Forelimb muscle (tissue), 1 donor: ENCODE measurements at regions not wholly inside any gene's neighbourhood (a gene's known extent, or its start where the extent isn't known, plus 50 kb on each side); places are given as distances from the start of the nearest gene placed in this dataset.
"Not testable (repeated sequence)": the region's sequence is repeated elsewhere in the genome, so short reads cannot be mapped to it uniquely, and the experiment has no call there.

Source experiments
- DNase-seq: peaks from one replicate; pipeline ENCODE4 v3.0.0-alpha.2; 2013; ENCODE audit warnings: low read depth

DNA sequence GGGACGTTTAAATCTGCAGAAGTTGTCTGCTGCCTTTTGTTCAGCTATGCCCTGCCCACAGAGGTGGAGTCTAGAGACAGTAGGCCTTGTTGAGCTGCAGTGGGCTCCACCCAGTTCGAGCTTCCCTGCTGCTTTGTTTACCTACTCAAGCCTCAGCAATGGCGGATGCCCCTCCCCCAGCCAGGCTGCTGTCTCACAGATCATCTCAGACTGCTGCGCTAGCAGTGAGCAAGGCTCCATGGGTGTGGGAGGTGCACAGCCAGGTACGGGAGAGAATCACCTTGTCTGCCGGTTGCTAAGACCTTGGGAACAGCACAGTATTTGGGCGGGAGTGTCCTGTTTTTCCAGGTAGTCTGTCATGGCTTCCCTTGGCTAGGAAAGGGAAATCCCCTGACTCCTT, 114.3 kb upstream of the PALM2AKAP2 start:
- DNase-seq: not testable (repeated sequence)

DNA sequence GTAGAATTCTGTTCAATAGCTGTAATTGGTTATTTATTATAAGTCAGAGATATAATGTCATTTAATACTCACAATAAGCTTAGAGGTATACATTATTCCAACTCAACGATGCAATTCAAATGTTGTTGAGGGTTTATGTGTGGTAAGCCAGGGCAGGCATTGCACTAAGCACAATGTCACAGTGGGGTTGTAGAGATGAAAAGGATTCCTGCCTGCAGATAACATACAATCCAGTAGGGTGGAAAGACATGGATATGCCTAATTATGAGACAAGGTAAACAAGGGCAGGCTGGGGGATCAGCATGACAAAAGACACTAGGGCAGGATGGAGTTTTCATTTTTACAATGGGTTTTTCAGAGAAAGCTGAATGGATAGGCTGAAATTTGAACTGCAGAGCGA, 98.7 kb upstream of the PALM2AKAP2 start:
- no peak for DNase-seq

DNA sequence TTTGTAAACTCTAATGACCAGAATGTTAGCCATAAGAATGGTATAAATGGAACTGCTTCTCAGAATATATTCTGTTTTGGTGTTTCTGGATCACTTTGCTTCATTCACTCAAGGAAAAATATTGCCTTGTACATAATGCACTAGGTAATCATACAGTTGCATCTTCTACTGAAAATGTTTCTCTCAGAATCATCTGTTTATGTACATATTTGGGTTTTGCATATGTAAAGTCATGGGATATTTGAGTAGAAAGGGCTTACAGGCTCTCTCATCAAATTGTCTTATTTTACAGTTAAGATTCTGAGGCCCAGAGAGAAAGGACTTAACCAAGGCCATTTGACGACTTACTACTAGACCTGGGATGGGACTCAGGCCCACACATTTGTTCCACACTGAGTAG, 97.8 kb upstream of the PALM2AKAP2 start:
- no peak for DNase-seq

DNA sequence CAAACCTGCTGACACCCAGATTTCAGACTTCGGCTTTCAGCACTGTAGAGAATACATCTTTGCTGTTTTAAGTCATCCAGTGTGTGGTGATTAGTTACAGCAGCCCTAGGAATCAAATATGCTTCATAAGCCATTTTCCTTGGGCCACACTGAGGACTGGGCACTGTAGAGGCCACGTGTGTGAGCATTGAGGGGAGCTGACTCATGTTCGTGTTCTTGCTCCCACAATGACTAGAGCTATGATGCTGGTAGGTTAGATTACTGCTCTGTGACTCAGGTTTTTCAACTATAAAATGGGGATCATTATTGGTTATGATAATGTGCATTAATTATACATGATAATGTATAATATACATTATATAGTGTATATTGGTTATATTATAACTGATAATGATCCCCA, 96.5 kb upstream of the PALM2AKAP2 start:
- no peak for DNase-seq

DNA sequence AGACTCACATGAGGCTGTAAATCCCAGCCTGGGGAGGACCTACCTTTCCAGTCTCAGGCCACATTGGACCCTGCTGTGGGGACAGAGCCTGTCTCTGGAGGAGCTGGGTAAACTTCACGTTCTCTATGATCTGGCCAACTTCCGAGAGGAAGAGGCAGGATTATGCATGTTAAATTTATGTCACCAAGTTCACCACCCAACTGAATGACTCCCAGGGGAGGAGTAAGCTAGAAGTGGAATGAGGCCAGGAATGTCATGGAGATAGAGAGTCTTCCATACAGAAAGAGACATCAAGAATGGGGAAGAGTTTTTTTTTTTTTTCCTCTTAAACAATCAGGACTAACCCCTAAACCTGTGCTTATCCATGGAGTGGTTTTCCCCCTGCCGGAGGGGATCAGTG, 90.3 kb upstream of the PALM2AKAP2 start:
- DNase-seq: no peak

DNA sequence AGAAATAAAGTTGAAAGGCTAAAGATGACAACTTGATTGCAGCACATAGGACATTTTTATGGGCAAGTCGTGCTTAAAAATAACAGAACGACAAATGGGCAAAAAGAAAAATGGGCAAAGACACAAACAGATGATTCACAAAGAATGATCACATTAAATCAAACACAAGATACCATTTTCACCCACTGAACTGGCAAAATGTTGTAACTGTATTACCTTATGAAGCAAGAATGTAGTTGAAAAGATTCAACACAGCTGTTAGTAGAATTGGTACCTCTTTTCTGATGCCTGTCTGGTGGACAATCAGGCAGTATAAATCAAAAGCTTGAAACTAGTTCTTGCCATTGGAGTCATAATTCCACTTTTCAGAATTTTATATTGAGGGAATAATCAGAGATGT, 81.0 kb upstream of the PALM2AKAP2 start:
- no peak for DNase-seq

DNA sequence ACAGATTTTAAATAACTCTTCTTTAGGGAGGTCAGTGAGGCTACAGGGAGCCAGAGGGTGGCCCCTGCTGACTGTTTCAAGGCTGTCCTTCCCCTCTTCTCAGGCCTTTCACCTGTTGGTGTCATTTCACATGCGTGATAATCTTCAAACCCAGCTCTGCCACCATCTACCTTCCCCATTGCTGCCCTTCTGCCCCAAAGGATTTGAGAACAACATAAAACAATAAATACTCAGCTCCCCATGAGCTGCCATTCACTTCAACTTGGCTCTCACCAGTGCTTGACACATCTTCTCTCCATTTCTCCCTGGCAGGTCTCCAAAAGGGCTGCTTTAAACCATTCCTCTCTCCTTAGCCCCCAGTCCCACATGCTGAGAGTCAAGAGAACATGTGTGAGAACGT, 75.5 kb upstream of the PALM2AKAP2 start:
- DNase-seq: no peak

DNA sequence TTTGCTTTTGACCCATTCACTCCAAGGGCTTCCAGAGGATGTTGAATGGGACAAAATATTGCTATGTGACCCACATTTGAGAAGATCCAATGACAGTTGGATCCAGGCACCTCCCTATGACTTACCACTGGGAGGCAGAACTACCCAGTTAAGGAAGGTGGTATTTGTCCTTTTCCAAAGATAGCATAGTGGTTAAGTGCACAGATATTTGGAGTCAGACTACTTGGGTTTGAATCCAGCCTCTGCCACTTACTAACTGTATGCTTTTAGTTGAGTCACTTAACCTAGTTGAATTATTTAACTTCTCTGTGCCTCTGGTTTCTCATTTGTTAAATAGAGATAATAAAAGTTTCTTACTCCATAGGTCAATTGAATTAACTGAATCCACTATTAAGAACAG, 74.5 kb upstream of the PALM2AKAP2 start:
- DNase-seq: no peak

DNA sequence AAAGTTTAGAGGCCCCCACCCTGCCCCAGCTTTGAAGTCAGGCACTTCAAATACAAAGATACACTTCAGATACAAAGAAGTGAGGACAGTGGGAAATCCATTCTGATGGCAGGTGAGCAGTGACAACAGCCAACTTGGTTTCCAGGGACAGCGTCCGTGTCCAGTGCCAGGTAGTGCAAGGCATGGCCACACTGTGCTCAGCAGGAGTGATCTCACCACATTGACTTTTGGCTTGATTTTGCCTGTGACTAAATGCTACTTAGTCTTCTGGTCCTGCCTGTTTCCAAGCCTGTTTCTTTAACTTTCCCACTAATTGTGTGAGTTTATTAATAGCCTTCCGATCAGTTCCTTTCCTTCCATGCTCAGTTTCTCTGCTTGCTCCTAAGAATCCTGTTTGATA, 72.6 kb upstream of the PALM2AKAP2 start:
- no peak for DNase-seq

DNA sequence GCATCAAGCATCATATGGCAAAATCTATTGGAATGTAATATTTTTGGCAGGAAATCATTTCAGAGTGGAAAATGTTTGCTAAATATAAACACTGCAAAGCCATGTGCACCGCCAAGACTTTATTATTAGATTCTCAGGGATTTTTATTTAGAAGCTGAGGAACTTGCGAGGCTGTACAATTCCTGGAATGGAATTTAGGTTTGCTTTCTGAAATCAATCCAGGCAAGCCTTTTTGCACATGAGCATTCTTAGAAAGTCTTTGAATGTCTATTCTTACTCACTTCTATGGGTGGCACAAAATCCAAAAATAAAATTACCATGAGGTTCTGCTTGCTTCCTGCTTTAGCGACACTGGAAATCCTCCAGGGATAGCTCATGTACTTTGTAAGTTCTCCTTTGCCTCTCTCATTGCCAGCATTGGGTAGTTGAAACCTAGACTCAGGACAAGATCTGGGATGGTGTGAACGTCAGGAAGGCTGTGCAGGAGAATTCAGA, 71.5 kb upstream of the PALM2AKAP2 start:
- DNase-seq: peak; percentile 35

DNA sequence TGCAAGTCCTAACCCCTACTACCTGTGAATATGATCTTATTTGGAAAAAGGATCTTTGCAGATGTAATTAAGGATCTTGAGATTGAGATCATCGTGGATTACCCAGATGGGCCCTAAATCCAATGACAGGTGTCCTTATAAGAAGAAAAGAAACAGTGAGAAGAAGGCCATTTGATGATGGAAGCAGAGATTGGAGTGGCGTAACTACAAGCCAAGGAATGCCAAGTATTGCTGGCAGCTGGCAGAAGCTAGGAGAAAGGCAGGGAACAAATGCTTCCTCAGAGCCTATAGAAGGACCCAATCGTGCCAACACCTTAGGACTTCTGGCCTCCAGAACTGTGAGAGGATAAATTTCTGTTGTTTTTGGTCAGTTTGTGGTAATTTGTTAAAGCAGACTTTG, 70.1 kb upstream of the PALM2AKAP2 start:
- no peak for DNase-seq

DNA sequence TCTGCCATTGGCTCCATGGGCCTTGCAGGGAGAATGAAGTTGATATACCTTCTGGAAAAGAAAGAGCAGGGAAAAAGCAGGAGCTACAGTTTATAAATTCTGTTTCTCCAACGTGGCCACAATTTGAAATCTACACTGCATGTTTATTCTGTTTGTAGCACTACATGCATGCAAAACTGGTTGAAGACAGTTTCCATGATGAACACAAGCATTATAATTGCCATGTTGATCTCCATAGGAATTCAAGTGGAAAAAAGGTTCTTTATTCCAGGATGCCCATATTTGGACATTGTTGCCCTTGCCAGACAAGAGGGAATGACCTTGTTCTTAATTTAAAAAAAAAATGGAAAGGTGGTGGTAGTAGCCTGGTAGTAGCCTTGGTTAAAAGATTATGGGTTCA, 69.2 kb upstream of the PALM2AKAP2 start:
- no peak for DNase-seq

DNA sequence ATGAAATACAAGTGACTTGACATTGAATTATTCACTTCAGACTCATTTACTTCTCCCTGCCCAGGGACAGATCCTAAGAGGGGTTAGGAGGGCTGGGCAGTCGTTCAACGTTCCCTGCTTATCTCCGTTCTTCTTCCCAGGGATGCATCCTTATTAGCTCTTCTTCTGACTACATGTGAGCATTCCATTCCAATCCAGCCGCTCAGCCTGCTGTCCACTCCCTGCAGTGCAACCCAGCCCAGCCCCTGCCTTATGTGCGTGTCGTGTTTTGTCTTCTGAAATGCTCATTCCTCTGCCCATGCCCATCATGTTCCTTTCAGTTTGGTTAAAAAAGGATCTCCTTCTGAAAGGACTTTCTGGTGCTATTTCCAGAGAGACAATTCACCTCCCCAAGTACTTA, 64.7 kb upstream of the PALM2AKAP2 start:
- DNase-seq: no peak

DNA sequence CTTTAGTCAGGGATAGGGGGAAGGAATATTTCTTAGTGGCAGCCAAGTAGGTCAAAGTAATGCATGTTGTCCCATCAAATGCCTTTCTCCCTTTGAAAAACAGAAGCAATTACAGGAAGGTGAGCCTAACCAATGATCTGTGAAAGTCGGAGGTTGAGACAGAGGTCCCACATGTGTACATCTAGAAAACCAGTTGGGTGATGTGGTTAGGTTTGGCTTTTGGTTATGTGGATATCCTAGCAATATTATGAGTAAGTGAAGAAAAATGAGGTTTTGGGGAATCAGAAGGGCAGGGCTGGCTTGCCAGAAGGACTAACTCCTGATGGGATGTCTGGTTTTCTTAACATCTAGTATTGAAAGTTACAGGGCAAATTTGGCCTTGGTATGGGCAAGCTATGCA, 63.4 kb upstream of the PALM2AKAP2 start:
- DNase-seq: no peak

DNA sequence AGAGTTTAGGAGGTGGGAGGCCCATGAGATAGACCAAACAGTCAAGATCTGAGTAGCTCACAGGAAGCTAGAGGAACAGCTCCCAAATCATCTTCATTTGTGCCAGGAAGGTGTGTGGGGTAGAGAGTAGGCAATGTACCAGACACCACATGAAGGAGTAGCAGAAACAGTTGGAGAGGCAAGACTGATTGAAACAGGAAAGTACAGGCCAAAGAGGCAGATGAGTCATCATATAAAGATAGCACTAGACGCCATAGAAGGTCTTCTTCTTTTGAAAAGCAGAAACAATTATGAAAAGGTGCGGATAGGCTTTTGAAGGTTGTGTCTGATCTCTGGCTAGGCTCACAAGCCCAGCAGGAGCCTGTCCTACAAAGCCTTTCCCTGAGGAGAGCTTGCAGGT, 62.7 kb upstream of the PALM2AKAP2 start:
- no peak for DNase-seq

DNA sequence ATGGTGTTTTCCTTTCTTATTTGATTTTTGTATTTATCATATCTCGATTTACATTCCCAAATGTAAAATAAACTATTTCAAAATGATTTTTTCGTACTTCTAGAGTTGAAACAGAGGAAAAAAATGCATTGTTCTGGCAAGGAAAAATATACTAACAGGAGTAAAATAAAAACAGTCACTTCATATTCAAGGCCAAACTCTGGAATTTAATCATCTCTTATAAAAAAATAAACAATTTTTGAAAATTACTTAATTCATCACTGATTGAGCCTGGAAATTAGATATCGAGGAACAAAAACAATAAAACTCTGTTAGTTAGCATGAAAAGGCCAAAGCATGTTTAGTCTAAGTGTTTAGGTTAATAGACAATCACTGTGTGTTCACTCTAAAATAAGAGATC, 61.1 kb upstream of the PALM2AKAP2 start:
- DNase-seq: no peak

DNA sequence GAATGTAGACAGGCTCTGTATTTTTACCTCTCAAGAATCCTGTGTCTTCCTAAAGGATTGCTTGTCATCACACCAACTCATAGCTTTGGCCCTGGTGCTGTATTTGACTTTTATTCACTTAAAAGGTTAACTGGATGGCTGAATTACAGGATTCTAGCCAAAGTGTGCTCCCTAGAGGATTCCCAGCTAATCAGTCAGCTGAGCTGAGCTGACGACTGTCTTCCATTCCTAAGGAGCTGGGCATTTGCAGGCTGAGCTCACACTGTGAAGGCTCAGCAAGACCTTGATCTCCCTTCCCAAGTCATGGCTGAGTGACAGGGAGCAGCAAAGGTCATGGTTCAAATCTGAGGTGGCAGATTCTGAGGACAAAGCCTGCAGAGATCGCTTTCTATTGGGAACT, 59.0 kb upstream of the PALM2AKAP2 start:
- no peak for DNase-seq

DNA sequence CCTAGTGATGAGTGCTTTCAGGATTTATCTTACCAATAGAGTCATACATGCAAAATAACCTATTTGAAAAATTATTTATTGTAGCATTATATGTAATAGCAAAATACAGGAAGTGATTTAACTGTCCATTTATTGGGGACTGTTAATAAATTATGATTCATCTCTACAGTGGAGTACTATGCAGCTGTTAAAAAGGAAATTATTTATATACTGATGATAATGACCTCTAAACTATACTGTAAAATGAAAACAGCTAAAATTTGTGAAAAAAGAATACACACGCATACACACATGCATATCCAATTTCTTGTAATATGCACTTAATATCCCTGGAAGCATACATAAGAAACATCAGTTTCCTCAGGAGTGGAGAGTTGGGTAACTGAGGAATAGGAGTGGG, 58.0 kb upstream of the PALM2AKAP2 start:
- DNase-seq: no peak

DNA sequence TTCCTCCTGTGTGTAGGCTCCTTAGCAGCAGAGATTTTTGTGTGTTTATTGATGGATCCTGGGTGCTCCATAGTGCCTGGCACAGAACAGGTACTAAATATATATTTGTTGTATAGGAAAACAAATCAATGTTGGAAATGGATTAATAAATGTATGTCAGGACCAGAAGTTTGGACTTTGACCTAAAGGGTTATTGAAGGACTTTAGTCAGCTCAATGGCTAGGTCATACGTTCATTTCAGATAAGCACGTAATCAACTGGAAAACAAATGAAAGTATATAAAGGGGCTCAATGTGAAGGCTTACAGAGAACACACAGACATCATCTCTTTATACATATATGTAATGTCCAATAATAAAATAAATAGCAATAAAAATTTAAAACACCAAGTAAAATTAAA, 56.2 kb upstream of the PALM2AKAP2 start:
- no peak for DNase-seq

DNA sequence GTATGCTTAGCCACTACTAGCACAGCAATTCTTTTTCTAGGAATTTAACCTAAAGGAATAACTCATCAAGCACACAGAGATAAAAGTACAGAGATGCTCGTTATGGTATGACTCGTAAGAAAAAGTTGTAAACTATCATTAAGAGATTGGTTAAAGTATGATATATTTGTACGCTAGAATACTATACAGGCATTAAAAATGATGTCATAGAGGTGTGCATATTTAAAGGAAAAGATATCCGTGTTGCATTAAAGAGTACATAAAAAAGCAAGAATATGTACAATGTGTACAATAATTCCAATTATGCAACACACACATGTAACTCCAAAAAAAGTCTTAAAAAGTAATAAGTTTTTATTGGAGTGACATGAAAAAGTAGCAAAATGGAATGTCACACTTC, 54.5 kb upstream of the PALM2AKAP2 start:
- no peak for DNase-seq

DNA sequence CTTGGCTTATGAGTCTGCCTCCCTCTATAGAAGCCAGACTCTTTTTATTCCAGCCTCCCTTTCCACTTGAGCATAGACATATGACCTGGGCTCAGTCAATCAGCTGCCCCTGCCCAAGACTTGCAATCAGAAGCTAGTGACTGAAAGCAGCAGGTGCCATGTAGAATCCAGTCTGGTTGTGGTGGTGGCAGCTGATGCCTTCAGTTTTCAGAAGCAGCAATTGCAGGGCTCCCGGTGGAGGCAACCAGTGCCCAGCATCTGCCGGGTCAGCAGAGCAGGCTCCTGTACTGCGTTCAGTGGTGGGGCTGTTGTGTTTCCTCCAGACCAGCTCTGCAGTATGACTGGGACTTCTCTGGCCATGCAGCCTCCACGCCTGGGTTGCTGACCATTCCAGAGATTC, 53.9 kb upstream of the PALM2AKAP2 start:
- no peak for DNase-seq

DNA sequence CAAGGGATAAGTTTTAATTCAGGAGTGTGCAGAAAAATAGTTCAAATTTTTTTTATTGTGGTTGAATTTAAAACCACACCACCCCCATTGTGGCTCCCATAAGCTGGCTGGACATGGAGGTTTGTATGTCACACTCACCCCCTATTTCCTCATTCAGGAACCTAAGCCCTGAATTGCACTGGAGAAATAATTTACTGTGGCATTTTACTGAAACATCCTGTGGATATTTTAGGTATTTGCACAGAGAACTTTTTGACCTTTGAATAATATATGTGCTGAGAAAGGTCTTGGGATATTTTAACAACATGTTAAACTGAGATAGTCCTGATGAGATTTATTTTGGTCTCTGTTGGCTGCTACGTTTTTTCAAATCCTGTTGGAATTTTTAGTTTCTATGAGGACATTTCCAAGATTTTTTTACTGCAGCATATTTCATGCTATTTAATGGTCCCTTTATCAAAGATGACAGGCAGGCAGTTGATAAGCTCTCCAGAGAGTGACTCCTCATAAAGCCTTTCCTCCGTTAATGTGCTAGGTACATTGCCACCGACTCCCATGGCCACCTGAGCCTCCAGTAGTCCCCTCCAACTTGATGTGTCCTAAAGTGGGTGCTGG, 51.2 kb upstream of the PALM2AKAP2 start:
- no peak for DNase-seq

DNA sequence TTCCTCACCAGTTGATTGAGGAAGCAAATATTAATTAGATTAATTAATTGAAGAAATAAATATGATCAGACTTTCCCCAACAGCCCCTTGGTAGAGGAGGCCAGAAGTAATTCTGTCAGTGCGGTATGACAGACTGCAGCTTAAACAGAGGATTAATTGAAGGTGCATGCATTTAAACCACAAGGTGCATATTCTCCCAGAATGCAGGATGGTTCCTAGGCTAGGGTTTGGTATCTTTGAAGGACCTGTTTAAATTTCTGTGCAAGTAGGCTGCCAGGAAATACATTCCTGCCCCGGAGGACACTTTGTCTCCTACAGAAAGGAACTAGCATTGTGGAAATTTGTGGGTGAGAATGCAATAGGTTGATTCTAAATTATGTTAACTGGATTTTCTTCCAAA, 50.5 kb upstream of the PALM2AKAP2 start:
- DNase-seq: no peak
